Left colon (tissue), 2 donors: ENCODE measurements at regions not wholly inside any gene's neighbourhood (a gene's known extent, or its start where the extent isn't known, plus 50 kb on each side); places are given as distances from the start of the nearest gene placed in this dataset.
"Not testable (repeated sequence)": the region's sequence is repeated elsewhere in the genome, so short reads cannot be mapped to it uniquely, and the experiment has no call there.

Experiments used
- ATAC-seq: fragments of 200-7000 bp; cut with Tn5 transposase; one replicate; pipeline ENCODE4 v1.9.1; 2020; ENCODE audit warnings: mild to moderate bottlenecking, moderate library complexity
- DNase-seq, 2 donors: peaks; one replicate each; pipeline ENCODE4 v3.0.0-alpha.2; 2020
- intact Hi-C, 2 donors: fragments of 100-400 bp; cut with DNase I in 1 of 2; cut with micrococcal nuclease in 1 of 2; formaldehyde crosslinking; loops; one replicate each; pipeline versions ENCODE4 v1.11.2 to v1.14.0; 2022; cut with DNase I, micrococcal nuclease
- donor health status: DM: no; HTN: no; CAD: no.
- donor health status: DM: yes; HTN: yes; CAD: no.

DNA sequence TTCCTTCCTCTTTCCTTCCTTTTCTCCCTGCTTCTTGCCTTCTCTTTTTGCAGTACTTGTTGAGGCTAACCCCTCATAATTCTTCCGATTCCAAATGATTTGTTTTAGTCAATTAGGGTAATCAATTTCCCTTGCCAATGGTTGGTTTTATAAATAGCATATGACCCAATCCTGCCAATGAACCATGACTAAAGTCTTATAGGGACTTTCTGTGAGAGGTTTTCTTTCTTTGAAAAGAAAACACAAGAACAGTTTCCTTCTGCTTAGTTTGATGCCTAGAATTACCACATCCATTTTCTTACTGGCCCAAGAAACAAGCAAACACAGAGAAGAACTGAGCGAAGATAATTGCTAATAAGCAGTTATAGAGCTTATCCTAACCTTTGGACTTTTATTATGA lies 292.5 kb upstream of the SATB1 start:
- no peak for DNase-seq
- ATAC-seq: no peak
- intact Hi-C loops: no loop called here

DNA sequence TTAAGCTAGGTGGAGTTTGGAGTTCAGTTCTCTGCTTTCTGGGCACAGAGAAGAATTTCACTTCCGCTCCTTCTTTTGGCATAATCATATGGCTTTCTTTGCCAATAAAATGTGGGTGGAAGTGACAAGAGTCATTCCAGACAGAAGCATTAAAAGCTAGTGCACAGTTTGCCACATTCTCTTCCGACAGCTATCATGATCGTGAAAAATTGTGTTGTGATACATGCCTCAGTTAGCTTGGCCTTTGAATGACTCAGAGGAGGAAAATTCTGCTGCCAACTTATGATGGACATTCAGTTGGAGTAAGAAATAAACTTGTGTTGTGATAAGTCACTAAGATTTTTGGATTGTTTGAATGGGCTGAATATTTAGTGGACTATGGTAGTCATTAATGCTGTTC lies 291.7 kb upstream of the SATB1 start:
- DNase-seq: no peak
- no peak for ATAC-seq
- intact Hi-C loops: no loop called here

DNA sequence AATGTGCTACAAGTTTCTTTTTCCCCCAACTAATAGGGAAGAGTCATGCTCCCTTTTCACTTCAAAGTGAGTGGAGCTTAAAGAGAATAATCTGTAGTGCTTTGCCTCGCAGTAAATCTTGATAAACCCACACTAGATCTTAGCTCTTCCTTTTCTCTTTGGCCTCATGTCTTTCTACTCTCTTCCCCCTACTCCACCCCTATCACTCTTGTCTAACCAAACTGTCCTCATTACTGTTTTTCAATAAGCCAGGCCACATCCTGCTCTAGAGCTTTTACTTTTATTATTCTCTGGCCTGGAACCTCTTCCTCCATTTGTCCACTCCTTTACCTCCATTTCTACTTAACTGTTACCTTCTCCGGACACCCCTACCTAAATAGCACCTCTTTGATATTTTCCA lies 291.0 kb upstream of the SATB1 start:
- intact Hi-C loops: no loop called here
- DNase-seq (no peak), ATAC-seq (no peak)

DNA sequence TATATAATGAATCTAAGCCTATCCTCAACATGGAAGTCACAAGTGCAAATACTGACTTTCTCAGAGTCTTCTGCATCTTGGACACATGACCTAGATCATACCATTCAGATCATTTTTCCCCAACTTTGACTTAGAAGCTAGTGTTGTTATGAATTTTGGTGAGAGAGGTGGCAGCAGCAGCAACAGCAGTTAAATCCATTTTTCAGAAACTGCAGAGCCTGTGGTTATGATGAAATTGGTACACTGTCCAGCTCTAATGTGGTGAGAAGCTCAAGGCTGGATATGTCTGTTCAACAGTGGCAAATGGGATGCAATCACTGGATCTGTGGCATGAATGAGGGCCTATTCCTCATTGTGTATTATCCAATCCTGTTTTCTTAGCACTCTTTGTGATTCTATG lies 290.1 kb upstream of the SATB1 start:
- DNase-seq: no peak
- intact Hi-C loops: no loop called here
- ATAC-seq: no peak

DNA sequence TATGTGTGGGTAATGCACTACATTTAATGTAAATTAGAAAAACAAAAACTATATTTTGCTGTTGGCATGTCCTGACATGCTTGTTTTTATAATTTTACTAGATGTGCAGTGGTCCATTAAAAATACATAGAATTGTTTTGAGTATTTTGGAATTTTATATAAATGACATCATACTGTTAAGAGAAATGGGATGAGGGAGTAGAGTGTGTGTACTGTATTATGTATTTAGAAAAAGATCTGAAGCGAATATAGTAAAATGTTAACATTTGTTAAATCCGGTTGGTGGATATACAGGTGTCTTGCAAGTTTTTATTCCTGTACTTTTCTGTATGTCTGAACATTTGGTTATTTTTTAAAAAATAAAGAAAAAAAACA lies 288.4 kb upstream of the SATB1 start:
- DNase-seq: no peak
- no peak for ATAC-seq
- intact Hi-C loops: no loop called here

DNA sequence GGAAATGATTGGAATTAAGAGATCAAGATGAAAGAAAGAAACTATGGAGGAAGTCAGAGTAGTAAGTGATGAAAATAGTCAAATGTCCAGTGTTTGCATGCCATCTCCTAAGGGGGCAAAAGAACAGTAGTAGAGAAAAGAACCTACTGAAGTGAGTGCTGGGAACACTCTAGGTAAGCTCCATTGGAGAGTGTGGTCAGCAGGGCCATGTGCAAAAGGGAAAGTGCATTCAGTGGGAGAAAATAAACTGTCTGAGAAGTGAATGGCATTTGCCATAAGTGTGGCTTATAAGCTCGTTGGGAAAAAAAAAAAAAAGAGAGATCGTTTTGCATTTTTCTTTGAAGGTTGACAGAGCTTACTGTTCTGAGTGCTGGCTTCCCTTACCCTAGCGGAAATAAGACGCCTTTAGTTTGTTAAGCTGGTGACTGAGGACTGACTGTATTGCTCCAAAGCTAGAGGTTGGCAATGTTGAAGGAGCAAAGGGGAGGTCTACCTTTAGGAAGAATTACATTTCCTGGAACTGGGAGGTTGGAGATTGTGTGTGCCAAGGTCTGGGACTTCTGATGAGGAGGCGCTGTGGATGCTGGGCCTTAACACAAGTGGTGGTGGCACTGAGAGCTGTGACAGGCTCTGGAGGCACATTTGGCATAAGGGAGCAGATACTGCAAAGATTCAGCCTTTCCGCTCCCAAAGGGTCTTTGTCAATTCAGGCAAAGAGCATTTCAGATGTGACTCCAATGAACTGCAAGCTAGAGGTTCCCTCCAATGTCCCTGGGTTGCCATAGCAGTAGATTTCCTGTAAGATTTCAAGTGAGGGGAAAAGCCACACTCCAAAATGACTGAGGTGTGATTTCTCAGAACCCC lies 287.8 kb upstream of the SATB1 start:
- no peak for DNase-seq
- intact Hi-C loops: no loop called here
- no peak for ATAC-seq

DNA sequence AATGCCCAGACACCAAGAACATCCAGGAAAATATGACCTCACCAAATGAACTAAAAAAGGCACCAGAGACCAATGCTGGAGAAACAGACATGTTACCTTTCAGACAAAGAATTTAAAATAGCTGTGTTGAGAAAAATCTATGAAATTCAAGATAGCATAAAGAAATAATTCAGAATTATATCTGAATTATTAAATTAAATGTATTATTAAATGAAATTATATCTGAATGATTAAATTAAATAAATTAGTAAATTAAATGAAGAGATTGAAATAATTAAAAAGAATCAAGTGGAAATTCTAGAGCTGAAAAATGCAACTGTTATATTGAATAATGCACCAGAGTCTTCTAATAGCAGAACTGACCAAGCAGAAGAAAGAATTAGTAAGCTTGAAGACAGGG lies 279.2 kb upstream of the SATB1 start:
- intact Hi-C loops: no loop called here
- DNase-seq (no peak), ATAC-seq (no peak)

DNA sequence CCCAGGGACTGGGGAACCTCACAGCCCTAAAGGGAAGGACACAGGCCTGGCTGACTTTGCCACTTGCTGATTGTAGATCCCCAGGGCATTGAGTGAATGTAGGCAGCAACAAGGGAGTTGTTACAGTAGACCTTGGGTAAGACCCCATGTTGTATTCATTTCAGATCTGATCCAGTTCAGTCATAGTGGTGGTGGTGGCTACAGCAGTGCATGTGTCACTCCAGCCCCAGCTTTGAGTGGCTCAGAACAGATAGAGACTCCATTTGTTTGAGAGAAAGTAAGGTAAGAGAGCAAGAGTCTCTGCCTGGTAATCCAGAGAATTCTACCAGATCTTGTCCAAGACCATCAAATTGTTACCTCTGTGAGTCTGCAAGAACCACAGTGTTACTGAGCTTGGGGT lies 278.7 kb upstream of the SATB1 start:
- intact Hi-C loops: no loop called here
- ATAC-seq (no peak), DNase-seq (no peak)

DNA sequence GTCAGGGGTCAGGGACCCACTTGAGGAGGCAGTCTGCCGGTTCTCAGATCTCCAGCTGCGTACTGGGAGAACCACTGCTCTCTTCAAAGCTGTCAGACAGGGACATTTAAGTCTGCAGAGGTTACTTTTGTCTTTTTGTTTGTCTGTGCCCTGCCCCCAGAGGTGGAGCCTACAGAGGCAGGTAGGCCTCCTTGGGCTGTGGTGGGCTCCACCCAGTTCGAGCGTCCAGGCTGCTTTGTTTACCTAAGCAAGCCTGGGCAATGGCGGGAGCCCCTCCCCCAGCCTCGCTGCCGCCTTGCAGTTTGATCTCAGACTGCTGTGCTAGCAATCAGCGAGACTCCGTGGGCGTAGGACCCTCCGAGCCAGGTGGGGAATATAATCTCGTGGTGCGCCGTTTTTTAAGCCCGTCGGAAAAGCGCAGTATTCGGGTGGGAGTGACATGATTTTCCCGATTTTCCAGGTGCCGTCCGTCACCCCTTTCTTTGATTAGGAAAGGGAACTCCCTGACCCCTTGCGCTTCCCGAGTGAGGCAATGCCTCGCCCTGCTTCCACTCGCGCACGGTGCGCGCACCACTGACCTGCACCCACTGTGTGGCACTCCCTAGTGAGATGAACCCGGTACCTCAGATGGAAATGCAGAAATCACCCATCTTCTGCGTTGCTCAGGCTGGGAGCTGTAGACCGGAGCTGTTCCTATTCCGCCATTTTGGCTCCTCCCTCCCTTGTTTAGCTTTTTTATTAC lies 268.6 kb upstream of the SATB1 start:
- ATAC-seq, intact Hi-C loops, DNase-seq: not testable (repeated sequence)

DNA sequence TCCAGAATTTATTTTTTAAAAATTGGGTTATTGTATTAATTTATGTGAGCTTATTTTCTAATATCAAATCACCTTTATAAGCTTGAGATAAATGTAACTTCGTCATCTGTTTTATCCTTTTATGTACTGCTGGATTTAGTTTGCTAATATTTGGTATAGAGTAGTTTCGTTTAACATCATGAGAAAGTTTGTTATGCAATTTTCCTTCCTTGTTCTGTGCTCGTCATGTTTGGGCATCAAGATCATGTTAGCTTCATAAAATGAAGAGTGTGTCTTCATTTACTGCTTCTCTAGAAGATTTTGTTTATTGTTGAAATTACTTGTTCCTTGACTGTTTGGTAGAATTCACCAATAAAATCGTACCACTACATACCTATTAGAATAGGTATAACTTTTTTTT lies 262.1 kb upstream of the SATB1 start:
- intact Hi-C loops: no loop called here
- DNase-seq (no peak), ATAC-seq (no peak)

DNA sequence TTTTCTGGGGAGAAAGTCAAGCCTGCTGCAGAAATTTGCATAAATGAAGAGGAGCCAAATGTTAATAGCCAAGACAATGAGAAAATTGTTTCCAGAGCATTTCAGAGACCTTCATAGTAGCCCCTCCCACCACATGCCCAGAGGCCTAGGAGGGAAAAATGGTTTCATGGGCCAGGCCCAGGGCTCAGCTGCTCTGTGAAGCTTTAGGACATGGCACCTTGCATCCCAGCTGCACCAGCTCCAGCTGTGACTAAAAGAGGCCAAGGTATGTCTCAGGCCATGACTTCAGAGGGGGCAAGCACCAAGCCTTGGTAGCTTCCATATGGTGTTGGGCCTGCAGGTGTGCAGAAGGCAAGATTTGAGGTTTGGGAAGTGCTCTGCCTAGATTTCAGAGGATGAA lies 258.8 kb upstream of the SATB1 start:
- intact Hi-C loops: no loop called here
- no peak for DNase-seq
- ATAC-seq: no peak

DNA sequence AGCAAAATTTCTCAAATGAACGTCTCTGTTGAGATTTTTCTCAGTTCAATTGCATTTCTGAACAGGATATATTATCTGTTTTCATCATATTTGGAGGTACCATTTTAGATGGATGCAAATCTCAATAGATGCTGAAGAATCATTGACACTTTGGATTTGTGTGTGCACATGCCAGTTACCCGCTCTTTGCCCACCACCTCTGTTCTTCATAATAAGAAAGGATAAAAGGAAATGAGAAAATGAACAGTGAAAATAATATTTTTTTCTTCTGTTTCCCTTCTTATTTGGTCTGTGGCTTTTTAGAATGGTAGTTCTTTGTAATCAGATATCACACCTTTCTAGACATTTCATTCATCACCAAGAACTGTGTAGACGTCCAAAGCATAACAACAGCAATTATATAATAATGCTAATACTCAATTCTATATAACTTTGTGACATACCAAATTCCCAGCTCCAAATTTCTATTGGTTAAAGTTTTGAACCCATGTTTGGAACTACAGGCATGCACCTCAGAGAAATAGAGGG lies 256.7 kb upstream of the SATB1 start:
- ATAC-seq (no peak), DNase-seq (no peak)
- intact Hi-C loops: no loop called here

DNA sequence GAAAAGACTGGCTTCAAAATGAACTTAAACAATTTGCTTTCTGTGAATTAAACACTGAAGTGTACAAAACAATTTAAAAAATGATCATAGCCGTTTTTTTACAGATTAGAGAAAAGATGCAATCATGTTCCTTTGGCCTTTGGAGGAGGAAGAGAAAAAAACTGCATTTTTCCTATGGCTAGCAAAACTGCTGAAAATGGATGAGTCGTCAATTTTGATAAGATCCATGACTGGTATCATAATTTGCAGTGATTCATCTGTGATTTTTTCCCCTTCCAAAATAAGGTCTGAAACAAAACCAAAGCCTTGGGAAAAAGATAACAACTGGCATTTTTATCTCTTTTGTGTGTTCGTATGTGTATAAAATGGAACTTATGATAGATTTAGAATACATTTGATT lies 255.6 kb upstream of the SATB1 start:
- intact Hi-C loops: no loop called here
- DNase-seq: no peak
- no peak for ATAC-seq

DNA sequence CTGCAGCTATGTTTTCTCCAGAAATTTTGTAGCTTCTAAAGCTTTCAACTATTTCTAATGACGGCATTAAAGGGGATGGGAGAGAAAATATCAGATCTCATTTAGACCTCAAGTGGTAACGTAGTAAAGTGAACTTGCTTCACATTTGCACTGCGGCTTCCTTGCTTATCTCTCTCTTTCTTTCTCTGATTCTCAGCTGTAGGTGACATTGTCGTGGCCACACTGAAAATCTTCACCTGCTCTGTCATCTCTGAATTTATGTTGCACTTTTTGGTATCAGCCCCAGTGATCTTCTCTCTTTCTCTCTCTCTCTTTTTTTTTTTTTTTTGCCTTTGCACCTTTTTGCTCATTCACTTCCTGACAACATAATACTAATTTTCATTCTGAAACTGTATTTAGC lies 254.1 kb upstream of the SATB1 start:
- DNase-seq: no peak
- intact Hi-C loops: no loop called here

DNA sequence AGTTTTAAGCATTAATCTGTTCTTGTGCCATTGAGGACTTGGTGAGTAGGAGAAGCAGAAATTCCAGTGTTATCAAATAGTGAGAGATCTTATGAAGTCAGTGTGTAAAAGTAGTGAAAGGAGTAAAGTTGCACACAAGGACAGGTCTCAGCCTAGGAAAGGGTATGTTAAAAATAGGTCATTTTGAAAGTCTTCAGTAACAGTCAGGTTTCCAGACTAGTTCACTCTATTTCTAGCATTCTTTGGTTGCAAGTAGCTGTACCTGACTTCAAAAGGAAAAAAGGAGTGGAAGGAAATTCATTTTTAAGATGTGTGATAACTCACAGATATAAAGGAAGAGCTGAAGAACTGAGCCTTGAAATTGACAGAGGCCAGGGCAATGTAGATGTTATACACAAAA lies 250.1 kb upstream of the SATB1 start:
- ATAC-seq (no peak), DNase-seq (no peak)
- intact Hi-C loops: no loop called here

More for the DNA sequence above, 254.1 kb upstream of the SATB1 start:
- no peak for ATAC-seq

DNA sequence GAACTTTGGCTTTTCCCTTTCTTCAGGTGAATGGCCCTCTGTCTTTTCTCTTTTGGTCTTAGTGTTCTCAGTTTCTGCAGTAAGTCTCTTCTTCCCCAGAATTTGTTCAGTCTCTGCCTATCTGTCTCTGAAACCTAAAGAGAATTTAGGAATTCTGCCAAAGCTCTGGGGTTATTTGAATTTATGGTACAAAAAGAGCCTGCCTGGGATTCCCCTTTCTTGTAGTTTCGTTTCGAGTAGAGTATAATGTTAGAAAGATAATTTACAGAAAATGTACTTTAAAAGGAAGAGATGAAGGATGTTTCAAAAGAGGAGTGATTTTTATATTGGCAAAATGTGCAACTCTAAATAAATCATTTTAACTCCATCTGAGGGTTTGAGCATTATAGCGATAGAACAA lies 247.4 kb upstream of the SATB1 start:
- DNase-seq: no peak
- intact Hi-C loops: no loop called here
- ATAC-seq: no peak

DNA sequence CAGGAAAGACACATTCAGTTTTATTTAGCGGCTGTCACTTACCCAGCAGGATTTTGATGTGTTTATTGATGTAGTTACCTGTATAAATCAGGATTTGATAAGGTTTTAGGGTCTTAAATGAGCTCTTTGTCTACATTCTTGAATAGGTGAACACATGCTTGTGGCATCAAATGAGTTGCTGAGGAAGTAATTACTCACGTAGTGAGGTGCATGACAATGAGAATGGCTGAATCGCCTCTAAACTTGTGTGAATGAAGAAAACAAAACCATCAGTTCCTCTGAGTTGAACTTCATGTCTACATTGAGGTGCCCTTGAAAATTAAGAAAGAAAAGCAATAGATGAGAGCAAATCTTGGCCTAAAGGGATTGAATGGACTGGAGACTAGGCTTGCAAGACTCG lies 245.6 kb upstream of the SATB1 start:
- DNase-seq: no peak
- no peak for ATAC-seq
- intact Hi-C loops: no loop called here

DNA sequence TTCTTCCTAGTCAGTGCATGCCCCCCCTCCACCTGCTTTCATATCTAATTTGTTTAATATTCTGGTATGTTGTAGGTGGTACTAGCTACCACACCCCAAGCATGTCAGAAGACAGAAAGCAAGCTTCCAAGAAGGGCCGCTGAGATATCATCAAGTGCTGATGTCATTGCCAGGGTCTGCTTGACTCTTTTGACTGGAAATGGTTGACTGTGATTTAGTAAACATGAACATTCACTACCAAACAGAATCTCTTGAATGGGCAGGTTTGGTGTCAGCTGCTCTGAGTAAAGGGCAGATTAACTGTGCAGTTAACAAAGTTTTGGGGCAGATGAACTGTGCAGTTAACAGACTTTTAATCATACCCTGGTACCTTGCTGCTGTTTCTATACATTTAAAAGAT lies 244.2 kb upstream of the SATB1 start:
- ATAC-seq (no peak), DNase-seq (no peak)
- intact Hi-C loops: no loop called here

DNA sequence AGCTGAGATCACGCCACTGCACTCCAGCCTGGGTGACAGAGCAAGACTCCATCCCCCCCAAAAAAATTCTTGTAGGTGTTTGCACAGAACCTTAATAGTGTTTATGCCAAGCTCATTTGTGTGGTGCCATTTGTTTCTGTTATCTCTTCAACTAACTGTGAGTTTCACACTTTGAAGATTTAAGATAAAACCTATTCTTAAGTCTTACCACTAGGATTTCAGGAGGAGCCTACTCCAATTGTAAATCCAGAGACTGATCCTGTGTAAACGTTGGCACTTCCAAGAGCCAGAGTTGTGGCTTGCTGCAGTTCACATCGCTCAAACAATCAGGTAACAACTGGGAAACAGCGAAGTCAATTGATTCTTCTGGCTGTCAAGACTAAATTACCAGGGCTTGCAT lies 242.4 kb upstream of the SATB1 start:
- no peak for ATAC-seq
- DNase-seq: no peak
- intact Hi-C loops: no loop called here

DNA sequence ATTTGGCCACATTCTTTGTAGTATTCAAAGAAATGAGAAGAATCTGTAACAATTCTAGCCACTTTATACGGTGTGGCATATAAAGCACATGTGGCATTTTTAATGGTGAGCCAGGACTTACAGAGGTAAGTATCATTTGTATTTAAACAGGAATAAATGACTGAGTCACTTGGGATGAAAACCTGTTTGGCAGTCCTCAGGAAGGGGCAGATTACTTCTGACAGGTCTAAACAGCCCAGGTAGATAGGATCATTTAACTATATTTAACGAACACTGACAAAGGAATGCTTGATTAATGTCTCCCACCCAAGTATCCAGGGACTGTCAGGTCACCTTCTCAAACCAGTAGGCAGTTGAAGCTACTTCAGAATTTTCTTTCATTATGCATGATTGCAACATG lies 241.5 kb upstream of the SATB1 start:
- DNase-seq: no peak
- intact Hi-C loops: no loop called here

More for the DNA sequence above, 241.5 kb upstream of the SATB1 start:
- ATAC-seq: no peak
